HG03378 (cell line): ENCODE measurements at regions not wholly inside any gene's neighbourhood (a gene's known extent, or its start where the extent isn't known, plus 50 kb on each side); places are given as distances from the start of the nearest gene placed in this dataset.

Source experiments
- ATAC-seq: cut with Tn5 transposase; IDR thresholded peaks from one replicate; pipeline ENCODE4 v1.9.1; 2021; ENCODE audit warnings: mild to moderate bottlenecking, moderate library complexity; ENCODE audit not compliant: unreplicated experiment

DNA sequence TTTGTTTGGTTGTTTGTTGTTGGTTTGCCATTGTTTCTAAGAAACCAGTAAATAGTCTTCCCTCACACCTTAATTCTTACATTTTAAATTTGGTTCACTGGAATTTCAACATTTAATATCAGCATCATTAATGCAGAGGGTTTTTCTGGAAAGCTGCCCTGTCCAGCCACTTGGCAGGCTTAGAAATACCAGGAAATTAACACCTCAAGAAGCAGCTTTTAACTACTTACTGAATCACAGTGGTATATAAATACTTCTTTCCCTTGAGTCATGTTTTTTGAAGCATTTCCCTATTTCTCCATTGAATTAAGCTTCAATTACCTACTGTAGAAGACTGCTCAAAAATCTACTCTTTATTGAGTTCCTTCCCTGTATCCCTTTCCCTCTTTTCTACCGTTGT, 1221.1 kb upstream of the ADGRL3 start:
- ATAC-seq = no peak

DNA sequence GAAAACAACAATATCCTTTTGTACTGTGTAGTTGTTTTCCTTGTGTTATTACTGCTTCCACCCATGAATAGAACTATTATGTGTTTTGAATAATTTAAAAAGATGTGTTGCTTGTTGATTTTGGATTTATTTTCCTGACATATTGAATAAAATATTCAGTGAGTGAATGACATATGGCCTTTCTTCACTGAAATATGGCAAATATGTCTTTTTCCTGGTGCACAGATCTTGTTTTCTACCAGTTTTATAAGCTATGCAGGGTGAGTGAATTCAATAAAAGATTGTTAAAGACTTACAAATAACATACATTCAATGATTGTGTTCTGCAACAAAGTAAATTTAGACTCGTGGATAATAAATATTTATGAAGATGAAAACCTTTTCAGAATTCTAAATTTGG, 1216.3 kb upstream of the ADGRL3 start:
- no peak for ATAC-seq

DNA sequence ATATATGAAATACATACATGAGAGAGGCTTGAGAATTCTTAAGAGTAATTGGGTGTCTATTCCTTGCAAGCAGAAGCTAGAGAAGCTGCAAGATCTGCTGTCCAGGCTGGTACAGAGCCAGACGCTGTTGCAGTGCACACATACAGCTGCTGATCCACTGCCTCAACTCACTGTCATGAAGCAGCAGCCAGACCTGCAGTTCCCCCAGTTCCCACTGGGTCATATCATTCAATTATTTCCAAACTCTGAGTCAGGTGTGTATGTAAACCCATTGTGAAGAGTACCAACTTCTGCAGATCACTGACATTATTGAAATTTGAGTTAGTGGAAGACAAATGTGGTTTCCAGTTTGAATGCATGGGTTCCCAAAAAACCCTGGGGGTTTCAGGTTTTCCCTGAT, 1212.8 kb upstream of the ADGRL3 start:
- no peak for ATAC-seq

DNA sequence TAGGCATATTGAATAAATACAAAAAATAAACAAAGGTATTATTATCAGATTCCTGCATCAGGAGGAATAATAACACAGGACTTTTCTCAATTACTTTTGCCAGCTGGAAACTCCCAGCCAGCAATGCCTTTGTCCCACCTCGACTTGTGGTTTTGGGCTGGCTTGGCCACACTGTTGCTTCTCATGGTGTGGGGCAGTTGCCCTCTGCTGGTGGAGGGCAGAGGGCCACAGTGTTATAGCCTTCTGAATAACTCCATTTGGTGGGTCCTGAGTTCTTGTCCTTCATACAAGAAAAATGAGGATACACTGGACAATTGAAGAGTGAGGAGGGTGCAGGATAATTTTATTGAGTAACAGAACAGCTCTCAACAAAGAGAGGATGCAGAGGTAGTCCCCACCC, 1206.0 kb upstream of the ADGRL3 start:
- no peak for ATAC-seq

DNA sequence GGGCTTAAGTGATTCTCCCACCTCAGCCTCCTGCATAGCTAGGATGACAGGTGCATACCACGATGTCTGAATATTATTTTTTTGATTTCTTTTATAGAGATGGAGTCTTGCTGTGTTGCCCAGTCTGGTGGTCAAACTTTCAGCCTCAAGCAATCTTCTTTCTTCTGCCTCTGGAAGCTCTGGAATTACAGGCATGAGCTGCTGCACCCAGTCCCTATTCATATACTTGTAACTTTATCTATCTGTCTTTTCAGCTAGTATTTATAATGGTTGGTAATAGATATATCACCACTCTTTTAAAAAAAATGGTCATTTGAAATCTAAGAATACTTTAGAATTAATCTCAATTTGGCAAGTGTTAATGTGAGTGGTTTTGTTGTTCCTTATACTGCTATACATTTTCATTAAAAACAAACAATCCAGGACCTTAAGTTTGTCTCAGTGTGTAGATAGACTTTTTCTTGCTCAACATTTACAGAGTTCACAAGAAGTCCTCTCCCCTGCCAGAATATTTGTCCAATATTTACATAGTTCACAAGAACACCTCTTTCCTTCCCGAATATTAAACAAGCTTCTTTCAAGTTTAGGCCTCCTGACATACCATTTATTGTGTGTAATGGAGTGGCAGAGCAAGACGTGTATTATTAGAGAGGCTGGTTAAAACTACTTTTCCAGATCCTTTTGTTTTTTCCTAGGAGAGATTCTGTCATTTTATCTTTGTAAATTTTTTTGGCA, 1197.4 kb upstream of the ADGRL3 start:
- no peak for ATAC-seq

DNA sequence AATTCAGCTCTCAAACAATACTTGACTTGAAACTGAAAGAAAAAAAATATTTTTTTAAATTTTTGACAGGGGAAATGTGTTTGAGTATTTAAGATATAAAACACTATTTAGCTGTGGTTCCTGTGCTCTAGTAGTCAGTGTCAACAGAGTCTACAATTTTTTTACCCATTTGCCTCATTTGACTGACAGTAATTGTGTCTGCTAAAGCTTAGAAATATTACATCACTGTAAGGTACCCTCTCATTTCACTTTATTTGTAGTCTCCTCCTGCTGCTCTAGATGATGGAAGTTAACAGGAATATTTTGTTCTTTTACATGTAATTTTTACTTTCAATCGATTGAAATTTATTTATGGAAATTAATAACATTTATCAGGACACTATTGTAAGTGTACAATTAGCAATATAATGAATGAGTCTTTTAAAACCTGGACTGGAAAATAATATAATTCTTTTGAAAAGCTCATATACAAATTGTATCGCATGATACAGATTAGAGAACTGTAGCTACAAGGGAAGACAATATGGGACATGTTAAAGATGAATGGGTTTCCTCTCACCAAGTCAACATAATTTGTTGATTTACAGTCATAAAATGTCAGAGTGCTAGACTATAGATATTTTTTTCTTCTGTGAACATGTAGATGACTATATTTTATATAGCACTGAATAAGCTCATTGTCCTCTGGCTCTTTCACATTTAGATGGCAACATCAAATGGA, 1186.5 kb upstream of the ADGRL3 start:
- ATAC-seq = no peak

DNA sequence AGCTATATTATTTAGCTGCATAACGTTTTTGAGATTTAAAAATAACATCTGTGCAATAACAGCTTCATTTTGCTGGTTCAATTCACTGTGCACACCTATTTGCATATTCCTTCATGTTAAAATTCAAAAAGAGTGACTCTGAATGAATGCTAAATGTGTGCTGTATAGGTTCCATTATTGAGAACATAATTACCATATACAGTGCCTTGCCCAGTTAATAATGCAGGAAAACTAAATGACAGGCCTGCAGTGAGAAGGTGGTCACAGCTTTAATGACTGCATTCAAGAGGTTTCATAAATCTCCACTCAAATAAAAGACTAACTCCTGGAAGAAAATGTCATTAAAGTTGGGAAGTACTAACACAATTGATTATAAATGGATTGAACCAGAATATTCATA, 1183.2 kb upstream of the ADGRL3 start:
- no peak for ATAC-seq

DNA sequence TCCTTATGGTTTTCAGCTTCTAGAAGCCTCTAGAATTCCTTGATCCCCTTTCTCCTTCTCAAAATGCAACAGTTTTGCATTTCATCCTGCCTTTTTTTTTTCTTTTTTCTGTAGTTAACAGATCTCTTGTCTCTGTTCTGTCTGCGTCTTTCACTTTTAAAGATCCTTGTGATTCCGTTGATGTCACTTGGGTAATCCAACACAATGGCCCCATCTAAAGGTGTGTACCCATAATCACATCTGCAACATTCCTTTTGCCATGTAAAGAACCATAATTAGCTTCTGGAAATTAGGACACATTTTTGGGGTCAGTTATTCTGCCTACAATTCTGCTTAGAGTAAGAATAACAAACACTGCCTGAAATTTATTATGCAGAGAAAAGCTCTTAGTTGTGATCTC, 1180.9 kb upstream of the ADGRL3 start:
- ATAC-seq = no peak

DNA sequence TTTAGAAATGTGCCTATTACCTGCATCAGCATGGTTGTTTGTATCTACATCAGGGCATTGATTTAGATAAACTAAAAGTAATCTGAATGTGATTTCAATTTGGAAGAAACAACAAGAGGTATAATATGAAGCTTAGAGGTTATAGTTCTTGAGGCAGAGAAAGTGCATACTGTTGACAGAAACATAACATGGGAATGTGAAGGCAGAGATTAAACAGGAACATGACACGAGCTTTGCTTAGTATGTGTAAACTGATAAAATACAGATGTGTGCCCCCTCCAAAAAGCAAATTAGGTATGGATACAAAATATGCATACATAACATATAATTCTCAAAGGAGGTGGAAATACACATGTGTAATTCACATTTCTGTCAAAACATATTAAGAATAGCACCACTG, 1180.2 kb upstream of the ADGRL3 start:
- no peak for ATAC-seq

DNA sequence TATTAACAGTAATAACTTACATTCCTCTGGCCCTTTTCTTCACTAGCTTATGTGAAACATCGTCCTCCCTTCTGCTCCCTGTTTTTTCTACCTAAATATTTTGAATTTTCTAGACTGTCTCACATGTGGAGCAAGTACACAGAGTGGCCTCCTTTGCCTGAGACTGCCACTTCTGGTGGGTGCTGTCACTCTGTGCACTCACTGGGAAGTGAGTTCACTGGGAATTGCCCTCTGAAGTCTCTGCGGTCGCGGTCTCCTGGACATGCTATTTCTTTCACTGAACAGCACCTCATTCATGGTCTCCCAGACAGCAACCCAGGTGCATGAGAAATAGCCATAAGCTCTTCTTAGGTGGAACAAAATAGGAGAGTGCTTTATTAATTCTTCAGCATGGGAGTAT, 1179.7 kb upstream of the ADGRL3 start:
- no peak for ATAC-seq

DNA sequence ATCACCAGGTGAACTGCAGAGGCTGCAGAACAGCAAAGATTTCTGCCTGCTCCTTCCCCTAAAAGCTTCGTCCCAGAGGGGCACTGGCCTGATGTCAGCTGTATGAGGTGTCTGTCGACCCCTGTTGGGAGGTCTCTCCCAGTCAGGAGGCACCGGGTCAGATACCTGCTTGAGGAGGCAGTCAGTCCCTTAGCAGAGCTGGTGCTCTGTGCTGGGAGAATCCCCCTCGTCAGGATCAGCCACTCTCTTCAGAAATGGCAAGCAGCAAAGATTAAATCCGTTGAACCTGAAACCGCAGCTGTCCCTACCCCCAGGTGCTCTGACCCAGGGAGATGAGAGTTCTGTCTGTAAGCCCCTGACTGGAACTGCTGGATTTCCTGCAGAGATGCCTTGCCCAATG, 1166.3 kb upstream of the ADGRL3 start:
- ATAC-seq = no peak

DNA sequence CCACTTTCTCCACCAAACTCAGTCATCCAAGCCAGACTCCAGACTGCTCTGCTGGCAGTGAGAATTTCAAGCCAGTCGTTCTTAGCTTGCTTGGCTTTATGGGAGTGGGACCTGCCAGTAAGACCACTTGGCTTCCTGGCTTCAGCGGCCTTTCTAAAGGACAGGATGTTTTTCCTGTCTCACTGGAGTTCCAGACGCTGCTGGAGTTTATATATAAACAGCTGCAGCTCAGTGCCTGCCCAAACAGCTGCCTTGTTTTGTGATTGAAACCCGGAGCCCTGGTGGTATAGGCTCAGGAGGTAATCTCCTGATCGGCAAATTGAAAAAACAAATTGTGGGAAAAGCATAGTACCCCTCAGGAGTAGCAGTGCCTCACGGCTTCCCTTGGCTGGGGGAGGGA, 1165.8 kb upstream of the ADGRL3 start:
- no peak for ATAC-seq

DNA sequence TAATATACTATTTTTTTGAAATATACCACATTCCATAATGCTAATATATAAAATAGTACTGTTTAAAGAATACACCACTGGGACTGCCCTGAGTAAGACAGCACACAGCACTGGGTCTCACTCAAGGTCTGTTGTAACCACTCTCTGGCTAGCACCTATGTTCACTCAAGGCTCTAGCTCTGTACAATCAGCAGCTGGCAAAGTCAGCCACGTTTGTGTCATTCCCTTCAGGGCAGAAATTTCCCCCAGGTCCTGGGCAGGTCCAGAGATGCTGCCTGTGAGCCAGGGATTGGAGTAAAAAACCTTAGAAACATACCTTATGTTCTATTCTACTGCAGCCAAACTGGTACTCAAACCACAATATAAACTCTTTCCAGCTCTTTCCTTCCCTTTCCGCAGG, 1160.2 kb upstream of the ADGRL3 start:
- no peak for ATAC-seq

DNA sequence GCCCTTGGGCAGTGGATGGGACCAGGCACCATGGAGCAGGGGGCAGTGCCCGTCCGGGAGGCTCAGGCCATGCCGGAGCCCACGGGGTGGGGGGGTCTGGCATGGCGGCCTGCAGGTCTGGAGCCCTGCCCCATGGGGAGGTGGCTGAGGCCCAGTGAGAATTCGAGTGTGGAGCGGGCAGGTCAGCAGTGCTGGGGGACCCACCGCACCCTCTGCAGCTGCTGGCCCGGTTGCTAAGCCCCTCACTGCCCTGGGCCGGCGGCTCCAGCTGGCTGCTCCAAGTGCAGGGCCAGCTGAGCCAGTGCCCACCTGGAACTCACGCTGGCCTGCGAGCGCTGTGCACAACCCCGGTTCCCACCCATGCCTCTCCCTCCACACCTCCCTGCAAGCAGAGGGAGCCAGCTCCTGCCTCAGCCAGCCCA, 1157.9 kb upstream of the ADGRL3 start:
- ATAC-seq = no peak

DNA sequence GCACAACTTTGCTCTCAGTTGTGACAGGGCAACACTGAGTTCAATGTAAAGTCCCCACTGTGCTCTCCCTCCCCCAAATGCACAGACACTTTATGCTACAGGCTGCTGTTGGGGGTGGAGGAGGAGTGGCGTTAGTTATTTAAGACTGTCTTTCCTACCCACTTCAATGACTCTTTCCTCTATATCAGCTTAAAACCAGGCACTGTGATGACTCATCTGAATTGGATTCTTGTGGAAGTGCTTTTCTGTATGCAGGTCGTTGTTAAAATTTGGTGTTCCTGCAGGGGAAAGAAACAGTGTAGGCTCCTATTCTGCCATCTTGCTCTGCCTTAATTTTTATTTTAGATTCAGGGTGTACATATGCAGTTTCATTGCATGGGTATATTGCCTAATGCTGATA, 1157.2 kb upstream of the ADGRL3 start:
- no peak for ATAC-seq

DNA sequence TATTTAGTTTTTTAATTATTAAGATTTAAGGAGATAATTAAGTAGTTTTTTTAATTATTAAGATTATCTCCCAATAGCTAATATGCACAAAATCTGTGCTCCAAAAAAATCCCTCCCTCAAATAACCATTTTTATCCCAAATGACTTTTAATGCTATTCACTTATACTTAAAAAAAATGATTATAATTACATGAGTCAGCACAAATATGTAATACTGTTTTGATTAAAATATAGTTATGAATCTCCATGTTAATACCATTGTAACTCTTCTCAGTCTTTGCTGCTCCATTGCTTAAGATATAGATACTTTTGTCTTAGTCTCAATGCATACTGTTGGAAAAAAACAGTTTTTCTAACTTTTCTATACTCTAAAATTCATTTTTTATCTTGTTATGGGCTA, 1121.1 kb upstream of the ADGRL3 start:
- ATAC-seq = no peak

DNA sequence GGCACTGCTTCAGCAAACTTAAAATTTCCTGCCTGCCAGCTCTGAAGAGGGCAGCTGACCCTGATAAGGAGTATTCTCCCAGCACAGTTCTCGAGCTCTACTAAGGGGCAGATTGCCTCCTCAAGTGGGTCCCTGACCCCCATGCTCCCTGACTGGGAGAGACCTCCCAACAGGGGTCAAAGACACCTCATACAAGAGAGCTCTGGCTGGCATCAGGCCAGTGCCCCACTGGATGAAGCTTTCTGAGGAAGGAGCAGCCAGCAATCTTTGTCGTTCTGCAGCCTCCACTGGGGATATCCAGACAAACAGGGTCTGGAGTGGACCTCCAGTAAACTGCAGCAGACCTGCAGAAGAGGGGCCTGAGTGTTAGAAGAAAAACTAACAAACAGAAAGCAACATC, 1118.3 kb upstream of the ADGRL3 start:
- no peak for ATAC-seq

DNA sequence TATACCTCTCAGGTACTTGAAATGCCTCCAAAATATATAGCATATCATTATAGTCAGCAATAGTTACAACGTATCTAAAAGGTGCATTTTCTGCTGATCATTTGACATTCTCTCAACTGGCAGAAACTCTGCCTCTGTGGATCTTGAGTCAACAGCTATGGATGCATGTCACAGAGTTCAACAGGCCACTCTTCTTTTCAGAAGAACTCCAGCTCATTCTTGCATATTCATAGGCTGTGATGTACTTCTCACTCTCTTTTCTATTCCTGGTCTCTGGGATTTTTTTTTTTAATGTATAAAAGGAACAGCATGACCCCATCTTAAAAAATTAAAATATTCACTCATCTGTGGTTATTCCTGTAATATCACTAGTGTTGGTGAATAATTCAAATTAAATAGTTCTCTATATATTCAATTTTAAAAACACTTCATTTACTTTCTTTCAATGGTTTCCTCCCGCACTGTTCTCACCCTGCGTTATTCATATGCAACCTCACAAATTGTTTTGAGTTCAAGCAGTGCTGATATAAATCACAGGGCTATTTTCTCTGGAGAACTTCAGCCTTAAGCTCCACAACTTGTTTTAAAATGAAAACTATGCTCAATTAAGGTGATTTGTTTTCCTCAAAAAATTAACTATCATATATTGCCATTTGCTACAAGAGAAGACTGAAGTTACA, 1111.2 kb upstream of the ADGRL3 start:
- ATAC-seq = no peak

DNA sequence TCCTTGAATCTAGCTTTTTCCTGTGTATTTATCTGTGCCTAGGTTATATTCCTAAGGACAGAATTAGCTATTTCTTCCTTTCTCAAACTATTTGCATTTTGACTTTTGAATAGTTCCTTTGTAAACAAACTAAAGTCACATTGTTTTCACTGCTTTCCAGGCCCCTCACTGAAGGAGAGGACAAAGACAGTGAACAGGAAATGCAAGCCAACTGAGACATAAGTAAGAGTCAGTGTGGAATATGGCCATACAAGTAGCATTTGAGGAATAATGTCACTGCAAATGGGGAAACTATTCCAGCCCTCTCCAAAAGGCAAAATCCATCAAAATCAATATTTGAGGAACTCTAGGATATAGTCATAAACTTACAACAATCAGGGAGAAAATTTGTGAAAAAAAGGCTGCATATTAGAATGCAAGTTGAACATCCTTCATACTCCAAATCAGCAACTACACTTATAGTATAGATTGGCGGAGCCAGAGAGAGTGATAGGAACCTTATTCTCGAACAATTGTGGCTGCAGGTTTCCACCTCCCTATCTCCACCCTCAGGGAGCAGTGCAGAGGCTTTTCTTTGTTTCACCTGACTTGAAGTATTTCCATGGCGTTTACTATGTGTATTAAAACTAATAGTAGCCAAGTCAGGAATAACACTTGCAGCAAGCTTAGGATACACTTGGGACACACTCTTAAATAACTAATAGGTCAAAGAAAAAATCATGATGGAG, 1110.4 kb upstream of the ADGRL3 start:
- ATAC-seq = no peak

DNA sequence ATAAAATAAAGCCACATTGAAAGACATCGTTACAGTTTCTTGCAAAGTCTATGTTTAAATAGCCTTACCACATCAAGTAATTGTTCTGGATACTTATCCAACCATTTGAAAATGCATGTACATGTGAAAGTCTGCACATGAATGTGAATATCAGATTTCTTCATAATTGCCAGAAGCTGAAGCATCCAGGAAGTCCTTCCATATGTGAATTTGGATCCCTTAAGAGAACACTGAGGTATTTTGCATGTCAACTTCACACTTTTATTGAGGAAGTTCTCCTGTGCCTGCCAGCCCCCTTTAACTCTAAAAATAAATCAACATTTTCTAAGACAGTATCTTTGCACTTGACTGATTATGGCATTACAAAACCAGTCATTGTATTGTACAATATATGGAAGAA, 1103.5 kb upstream of the ADGRL3 start:
- ATAC-seq = no peak

DNA sequence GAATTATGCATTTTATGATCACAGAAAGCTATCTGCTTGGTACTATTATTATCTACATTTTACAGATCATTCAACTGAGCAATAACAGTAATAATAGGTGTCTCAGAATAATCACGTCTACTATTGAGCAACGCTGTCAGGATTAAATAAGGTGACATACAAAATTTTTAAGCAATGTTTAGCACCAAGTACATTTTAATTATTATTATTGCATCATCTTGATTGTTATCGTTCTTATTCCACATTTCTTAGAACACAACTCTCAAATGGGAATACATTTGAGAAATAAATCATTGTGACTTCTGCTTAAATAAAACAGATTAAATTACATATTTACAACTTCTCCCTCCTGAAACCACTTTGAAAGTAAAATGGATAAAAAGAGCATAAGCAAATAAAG, 1083.5 kb upstream of the ADGRL3 start:
- no peak for ATAC-seq
